GM20000 (cell line): ENCODE measurements at regions not wholly inside any gene's neighbourhood (a gene's known extent, or its start where the extent isn't known, plus 50 kb on each side); places are given as distances from the start of the nearest gene placed in this dataset.

Experiments
- DNase-seq: peaks from one replicate; pipeline ENCODE4 v3.0.0; 2012; ENCODE audit warnings: low spot score
- TF ChIP-seq, protein P1 (sequence below): IDR thresholded peaks from 2 replicates; pipeline ENCODE4 v1.5.1; 2012; ENCODE audit warnings: mild to moderate bottlenecking, control low read depth; ENCODE audit errors: extremely low read depth, missing control alignments

DNA sequence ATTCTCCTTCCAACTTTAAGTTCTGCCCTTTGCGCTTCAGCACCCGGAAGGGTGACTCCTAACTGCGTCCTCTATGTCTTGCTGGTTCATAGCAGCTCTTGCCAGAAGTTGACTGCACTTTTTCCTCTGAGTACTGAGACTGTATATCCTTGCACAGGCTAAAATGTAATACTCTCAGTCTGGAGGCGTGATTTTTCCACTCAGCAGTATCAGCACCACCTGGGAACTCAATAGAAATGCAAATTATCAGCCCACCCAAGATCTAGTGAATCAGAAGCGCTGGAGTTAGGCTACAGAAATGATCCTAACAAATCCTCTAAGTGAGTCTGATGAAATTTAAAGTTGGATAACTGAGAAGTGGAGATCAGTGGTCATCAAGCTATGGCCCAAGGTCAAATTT is 1611.9 kb upstream of the SLC10A2 start:
- DNase-seq, result no peak
- TF ChIP-seq, protein P1, sequence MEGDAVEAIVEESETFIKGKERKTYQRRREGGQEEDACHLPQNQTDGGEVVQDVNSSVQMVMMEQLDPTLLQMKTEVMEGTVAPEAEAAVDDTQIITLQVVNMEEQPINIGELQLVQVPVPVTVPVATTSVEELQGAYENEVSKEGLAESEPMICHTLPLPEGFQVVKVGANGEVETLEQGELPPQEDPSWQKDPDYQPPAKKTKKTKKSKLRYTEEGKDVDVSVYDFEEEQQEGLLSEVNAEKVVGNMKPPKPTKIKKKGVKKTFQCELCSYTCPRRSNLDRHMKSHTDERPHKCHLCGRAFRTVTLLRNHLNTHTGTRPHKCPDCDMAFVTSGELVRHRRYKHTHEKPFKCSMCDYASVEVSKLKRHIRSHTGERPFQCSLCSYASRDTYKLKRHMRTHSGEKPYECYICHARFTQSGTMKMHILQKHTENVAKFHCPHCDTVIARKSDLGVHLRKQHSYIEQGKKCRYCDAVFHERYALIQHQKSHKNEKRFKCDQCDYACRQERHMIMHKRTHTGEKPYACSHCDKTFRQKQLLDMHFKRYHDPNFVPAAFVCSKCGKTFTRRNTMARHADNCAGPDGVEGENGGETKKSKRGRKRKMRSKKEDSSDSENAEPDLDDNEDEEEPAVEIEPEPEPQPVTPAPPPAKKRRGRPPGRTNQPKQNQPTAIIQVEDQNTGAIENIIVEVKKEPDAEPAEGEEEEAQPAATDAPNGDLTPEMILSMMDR, result no peak

DNA sequence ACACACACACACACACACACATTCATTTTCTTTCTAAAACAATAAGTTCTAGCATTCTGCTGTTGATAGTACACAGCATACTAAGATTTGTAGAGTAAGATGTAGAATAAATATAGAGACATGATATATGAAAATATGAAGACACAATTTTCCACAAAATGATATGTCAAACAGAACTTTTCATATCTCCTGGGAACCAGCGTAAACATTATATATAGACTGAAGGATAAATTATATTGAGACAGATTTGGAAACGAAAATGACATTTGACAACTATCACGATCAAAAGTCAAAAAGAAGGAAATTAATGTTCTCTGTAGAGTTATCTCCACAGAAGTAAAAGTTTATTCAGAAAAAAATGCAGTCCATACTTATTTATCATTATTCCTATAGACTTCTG is 1605.7 kb upstream of the SLC10A2 start:
- no peak for DNase-seq
- TF ChIP-seq, protein P1, result no peak

DNA sequence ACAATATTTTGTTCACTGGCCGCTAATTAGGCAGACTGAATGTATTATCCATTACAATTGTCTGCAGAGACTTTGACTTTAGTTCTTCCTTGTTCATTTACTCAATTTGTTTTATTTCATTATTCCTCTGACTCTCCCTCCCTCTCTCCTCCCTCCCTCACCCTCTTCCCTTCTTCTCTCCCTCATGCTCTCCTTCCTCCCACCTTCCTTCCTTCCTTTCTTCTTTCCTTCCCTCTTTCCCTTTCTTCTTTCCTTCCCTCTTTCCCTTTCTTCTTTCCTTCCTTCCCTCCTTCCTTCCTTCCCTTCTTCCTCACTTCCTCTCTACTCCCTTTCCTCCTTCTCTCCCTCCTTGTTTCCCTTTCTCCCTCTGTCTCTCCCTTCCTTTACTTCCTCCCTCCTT is 1591.0 kb upstream of the SLC10A2 start:
- TF ChIP-seq, protein P1, result no peak
- DNase-seq, result no peak

DNA sequence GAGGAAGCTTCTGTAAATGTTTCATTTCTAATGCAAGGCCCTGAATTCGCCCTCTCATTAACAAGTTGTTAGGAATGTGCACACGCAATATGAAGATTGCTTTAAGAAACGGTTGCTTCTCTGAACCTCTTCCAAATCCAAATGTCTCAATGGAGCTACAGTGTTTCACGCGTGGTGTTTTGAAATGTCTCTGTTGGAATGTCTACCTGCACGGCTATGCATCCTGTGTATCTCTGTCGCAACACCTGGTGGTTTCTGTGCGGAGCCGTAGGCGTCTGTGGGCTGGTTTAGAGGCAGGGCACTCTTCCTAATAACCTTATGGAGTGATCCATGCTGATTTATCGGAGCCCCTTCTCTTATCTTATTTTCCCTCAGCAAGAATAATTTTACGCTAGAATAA is 1584.2 kb upstream of the SLC10A2 start:
- no peak for DNase-seq
- TF ChIP-seq, protein P1, result no peak

DNA sequence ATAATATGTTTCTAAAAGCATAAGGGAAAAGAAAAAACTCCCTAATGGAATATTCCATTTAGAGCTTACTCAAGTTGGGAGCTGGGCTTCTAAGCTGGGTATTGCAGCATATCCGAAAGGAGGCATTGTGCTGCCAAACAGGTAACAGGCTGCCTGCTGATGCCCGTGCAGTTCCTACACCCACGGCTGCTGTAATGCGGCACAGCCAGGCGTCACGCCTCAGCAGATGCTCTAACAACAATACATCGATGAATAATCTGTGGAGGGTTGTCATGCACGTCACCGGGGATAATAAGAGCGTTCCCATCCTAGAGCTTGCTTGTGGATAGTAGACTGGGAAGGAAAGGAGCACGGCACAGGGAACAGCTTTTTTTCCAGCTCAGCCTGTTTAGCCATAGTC is 1582.1 kb upstream of the SLC10A2 start:
- TF ChIP-seq, protein P1, result no peak
- DNase-seq, result no peak

DNA sequence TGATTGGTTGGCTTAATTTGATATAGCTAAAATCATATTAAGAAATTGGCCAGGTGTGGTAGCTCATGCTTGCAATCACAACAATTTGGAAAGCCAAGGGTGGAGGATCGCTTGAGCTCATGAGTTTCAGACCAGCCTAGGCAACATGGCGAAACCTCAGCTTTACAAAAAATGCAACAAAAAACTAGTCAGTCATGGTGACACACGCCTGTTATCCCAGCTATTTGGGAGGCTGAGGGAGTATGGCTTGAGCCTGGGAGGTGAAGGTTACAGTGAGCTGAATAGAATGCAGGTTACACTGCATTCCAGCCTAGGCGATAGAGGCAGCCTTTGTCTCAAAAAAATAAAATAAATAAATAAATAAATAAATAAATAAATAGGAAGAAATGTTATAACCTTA is 1579.6 kb upstream of the SLC10A2 start:
- TF ChIP-seq, protein P1, result no peak
- no peak for DNase-seq

DNA sequence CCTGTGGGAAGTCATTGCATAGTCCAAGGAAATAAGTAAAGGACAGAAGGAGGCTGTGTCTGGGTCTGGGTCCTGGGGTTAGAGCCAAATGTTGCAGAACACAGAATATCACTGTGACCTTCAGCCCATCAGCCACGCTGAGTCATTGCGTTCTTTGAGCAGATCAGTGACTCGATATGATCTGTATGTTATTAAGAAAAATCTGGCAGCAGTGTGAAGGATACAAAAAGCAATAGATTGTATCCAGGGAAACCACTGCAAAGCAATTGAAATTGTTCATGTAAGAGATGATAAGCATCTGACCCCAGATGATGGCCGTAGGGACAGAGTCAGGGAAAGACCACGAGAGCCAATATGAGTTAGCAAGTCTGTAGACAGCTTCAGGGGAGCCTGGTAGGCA is 1575.1 kb upstream of the SLC10A2 start:
- TF ChIP-seq, protein P1, result no peak
- DNase-seq, result no peak
